Activated CD4-positive, alpha-beta T cell treated with anti-CD3 and anti-CD28 coated beads for 36 hours (primary cell): ENCODE measurements at regions not wholly inside any gene's neighbourhood (a gene's known extent, or its start where the extent isn't known, plus 50 kb on each side); places are given as distances from the start of the nearest gene placed in this dataset.

Source experiments
- ATAC-seq: fragments of 200-7000 bp; cut with Tn5 transposase; one replicate; pipeline ENCODE4 v1.10.0; 2021; ENCODE audit warnings: mild to moderate bottlenecking, moderate library complexity
- CTCF ChIA-PET: fragments of 350-600 bp; sonication (Branson Sonifier 250); formaldehyde crosslinking; loops from one replicate; lab custom pipeline; 2021; ENCODE audit warnings: antibody characterized with exemption; lab: Charles Lee
- POLR2A ChIA-PET: fragments of 350-600 bp; sonication (Branson Sonifier 250); formaldehyde crosslinking; loops from one replicate; lab custom pipeline; 2021; ENCODE audit warnings: antibody characterized with exemption, inconsistent platforms; lab: Charles Lee
- DNase-seq: peaks from one replicate; pipeline ENCODE4 v3.0.0-alpha.2; 2020
- H3K27ac Mint-ChIP-seq: one replicate; pipeline ENCODE4 v1.8.0; 2021; ENCODE audit warnings: mixed read lengths
- H3K27me3 Mint-ChIP-seq: one replicate; pipeline ENCODE4 v1.8.0; 2021; ENCODE audit warnings: mixed read lengths
- H3K36me3 Mint-ChIP-seq: one replicate; pipeline ENCODE4 v1.8.0; 2021; ENCODE audit warnings: low read depth, mixed read lengths
- H3K4me1 Mint-ChIP-seq: one replicate; pipeline ENCODE4 v1.8.0; 2021; ENCODE audit warnings: mixed read lengths
- H3K4me3 Mint-ChIP-seq: one replicate; pipeline ENCODE4 v1.8.0; 2021; ENCODE audit warnings: mild to moderate bottlenecking, moderate library complexity, mixed read lengths
- H3K9me3 Mint-ChIP-seq: one replicate; pipeline ENCODE4 v1.8.0; 2021; ENCODE audit warnings: low read depth, mixed read lengths
- intact Hi-C, 2 experiments: fragments of 100-400 bp; cut with DNase I in 1 of 2; cut with micrococcal nuclease in 1 of 2; formaldehyde crosslinking; loops; one replicate each; pipeline versions ENCODE4 v1.14.2 to v1.15.1; 2022 to 2024; cut with DNase I, micrococcal nuclease

- Mint-ChIP-seq H3K27me3 (peaks cover 6% of the 10 kb centered on the region), H3K4me1 (no peaks in the 10 kb centered on the region), H3K36me3 (no peaks in the 10 kb centered on the region), H3K4me3 (no peak overlapping the region), H3K27ac (no peak overlapping the region), H3K9me3 (no peaks in the 10 kb centered on the region)
- intact Hi-C loops, result loop anchor here in 1 of 2 experiments (10.0 kb wide), 1 partner anchor 374 kb away; no protein-coding TSS in a partner anchor
- ChIA-PET POLR2A (no interaction called here), CTCF (interaction anchor here (0.7 to 1.4 kb wide), 2 partner anchors 14 to 94 kb away, joined by 3 read pairs; no protein-coding TSS in a partner anchor)
- DNase-seq (no peak), ATAC-seq (no peak)
These were observed 164.5 kb downstream of the HERPUD2 start for GRCh38 chr7:35530124-35531109.

GRCh38 chr7:35529713-35530112 is 165.2 kb downstream of the HERPUD2 start:
- H3K4me1 Mint-ChIP-seq, result no peaks in the 10 kb centered on the region
- no peaks in the 10 kb centered on the region for H3K9me3 Mint-ChIP-seq
- no peaks in the 10 kb centered on the region for H3K36me3 Mint-ChIP-seq
- H3K27ac Mint-ChIP-seq, result no peak overlapping the region
- no peak overlapping the region for H3K4me3 Mint-ChIP-seq
- POLR2A ChIA-PET, result no interaction called here
- no peak for DNase-seq
- intact Hi-C loops, result loop anchor here in 1 of 2 experiments (10.0 kb wide), 1 partner anchor 375 kb away; no protein-coding TSS in a partner anchor
- ATAC-seq, result no peak
- CTCF ChIA-PET, result no interaction called here
- H3K27me3 Mint-ChIP-seq, result peaks cover 6% of the 10 kb centered on the region

- no peak overlapping the region for H3K27ac Mint-ChIP-seq
- no peak for ATAC-seq
- H3K36me3 Mint-ChIP-seq, result no peaks in the 10 kb centered on the region
- POLR2A ChIA-PET, result no interaction called here
- no peaks in the 10 kb centered on the region for H3K4me1 Mint-ChIP-seq
- peaks cover 10% of the 10 kb centered on the region for H3K27me3 Mint-ChIP-seq
- intact Hi-C loops, result no loop called here
- no peaks in the 10 kb centered on the region for H3K9me3 Mint-ChIP-seq
- H3K4me3 Mint-ChIP-seq, result no peak overlapping the region
- DNase-seq, result no peak
- CTCF ChIA-PET, result interaction anchor here (1.0 to 1.1 kb wide), 3 partner anchors 8 to 15 kb away, joined by 3 to 6 read pairs (median 3); no protein-coding TSS in a partner anchor
These were observed 166.5 kb downstream of the HERPUD2 start for GRCh38 chr7:35528381-35528977.

GRCh38 chr7:35526645-35527044 is 168.3 kb downstream of the HERPUD2 start:
- H3K4me3 Mint-ChIP-seq, result no peak overlapping the region
- CTCF ChIA-PET, result no interaction called here
- H3K9me3 Mint-ChIP-seq, result no peaks in the 10 kb centered on the region

DNA sequence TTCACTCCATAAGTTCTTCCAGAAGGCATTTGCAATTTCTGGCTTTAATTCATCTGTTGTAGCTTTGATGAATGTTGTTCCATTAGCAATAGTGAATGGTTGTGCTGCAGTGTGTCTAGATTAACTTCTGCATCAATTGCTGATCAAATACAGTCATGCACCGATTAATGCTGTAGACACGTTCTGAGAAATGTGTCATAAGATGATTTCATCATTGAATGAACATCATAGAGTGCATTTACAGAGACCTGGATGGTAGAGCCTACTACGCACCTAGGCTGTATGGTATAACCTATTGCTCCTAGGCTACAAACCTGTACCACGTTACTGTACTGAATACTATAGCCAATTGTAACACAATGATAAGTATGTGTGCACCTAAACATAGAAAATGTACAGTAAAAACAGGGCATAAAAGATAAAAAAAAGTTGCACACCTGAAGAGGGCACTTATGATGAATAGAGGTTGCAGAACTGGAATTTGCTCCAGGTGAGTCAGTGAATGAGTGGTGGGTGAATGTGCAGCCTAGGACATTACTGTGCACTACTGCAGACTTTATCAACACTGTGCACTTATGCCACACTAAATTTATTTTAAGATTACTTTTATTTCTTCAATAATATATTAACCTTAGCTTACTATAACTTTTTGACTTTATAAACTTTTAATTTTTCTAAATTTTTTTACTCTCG is 170.7 kb downstream of the HERPUD2 start:
- Mint-ChIP-seq H3K9me3 (no peaks in the 10 kb centered on the region), H3K27me3 (peaks cover 17% of the 10 kb centered on the region), H3K36me3 (no peaks in the 10 kb centered on the region), H3K4me1 (no peaks in the 10 kb centered on the region), H3K27ac (no peak overlapping the region), H3K4me3 (no peak overlapping the region)
- POLR2A ChIA-PET, result no interaction called here
- CTCF ChIA-PET, result no interaction called here
- DNase-seq, result no peak
- ATAC-seq, result no peak
- intact Hi-C loops, result loop anchor here in 1 of 2 experiments (5.0 kb wide), 2 partner anchors 337 to 452 kb away; no protein-coding TSS in a partner anchor

More at GRCh38 chr7:35526645-35527044, 168.3 kb downstream of the HERPUD2 start:
- no peak for DNase-seq
- no peaks in the 10 kb centered on the region for H3K4me1 Mint-ChIP-seq
- POLR2A ChIA-PET, result no interaction called here
- intact Hi-C loops, result no loop called here
- no peaks in the 10 kb centered on the region for H3K36me3 Mint-ChIP-seq
- no peak overlapping the region for H3K27ac Mint-ChIP-seq
- no peak for ATAC-seq
- H3K27me3 Mint-ChIP-seq, result peaks cover 13% of the 10 kb centered on the region

GRCh38 chr7:35523292-35523691 is 171.6 kb downstream of the HERPUD2 start:
- no peak for DNase-seq
- Mint-ChIP-seq H3K4me1 (no peaks in the 10 kb centered on the region), H3K27ac (no peak overlapping the region), H3K4me3 (no peak overlapping the region), H3K36me3 (no peaks in the 10 kb centered on the region), H3K9me3 (no peaks in the 10 kb centered on the region), H3K27me3 (peaks cover 17% of the 10 kb centered on the region)
- ATAC-seq, result no peak
- intact Hi-C loops, result loop anchor here in 1 of 2 experiments (5.0 kb wide), 2 partner anchors 336 to 451 kb away; no protein-coding TSS in a partner anchor
- CTCF ChIA-PET, result interaction anchor here (0.8 to 1.3 kb wide), 2 partner anchors 76 to 253 kb away, joined by 3 read pairs; no protein-coding TSS in a partner anchor
- POLR2A ChIA-PET, result no interaction called here

DNA sequence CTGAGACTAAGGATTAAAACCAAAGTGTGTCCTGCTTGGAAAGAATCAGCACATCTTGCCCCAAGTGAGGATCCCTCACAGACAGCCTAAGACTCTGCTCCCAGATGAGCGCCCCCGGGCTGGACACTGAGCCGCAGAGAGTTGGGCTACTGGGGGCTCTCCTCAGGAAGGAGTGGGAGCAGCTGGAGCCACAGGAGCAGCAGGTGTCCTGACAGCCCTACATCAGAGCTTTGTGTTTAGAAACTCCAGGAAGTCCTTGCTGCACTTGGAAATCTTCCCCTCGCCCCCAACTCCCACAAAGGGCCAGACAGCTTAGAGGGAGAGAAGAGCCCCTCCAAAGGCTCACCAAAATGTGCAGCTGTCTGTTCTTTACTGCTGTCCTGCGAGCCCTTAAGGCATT is 172.2 kb downstream of the HERPUD2 start:
- H3K27me3 Mint-ChIP-seq, result peaks cover 16% of the 10 kb centered on the region
- intact Hi-C loops, result loop anchor here in 1 of 2 experiments (5.0 kb wide), 2 partner anchors 335 to 450 kb away; no protein-coding TSS in a partner anchor

GRCh38 chr7:35521941-35522340 is 173.0 kb downstream of the HERPUD2 start:
- H3K4me1 Mint-ChIP-seq, result no peaks in the 10 kb centered on the region
- DNase-seq (no peak), ATAC-seq (no peak)
- POLR2A ChIA-PET, result no interaction called here
- CTCF ChIA-PET, result interaction anchor here (1.0 to 1.3 kb wide), 2 partner anchors 91 to 251 kb away, joined by 3 to 4 read pairs; no protein-coding TSS in a partner anchor
- no peak overlapping the region for H3K27ac Mint-ChIP-seq
- intact Hi-C loops, result loop anchor here in 1 of 2 experiments (5.0 kb wide), 2 partner anchors 335 to 450 kb away; no protein-coding TSS in a partner anchor
- H3K9me3 Mint-ChIP-seq, result no peaks in the 10 kb centered on the region
- H3K36me3 Mint-ChIP-seq, result no peaks in the 10 kb centered on the region
- H3K4me3 Mint-ChIP-seq, result no peak overlapping the region
- H3K27me3 Mint-ChIP-seq, result peaks cover 16% of the 10 kb centered on the region

More for the DNA sequence above, 172.2 kb downstream of the HERPUD2 start:
- ATAC-seq (no peak), DNase-seq (no peak)
- CTCF ChIA-PET, result interaction anchor here (0.8 to 1.3 kb wide), 3 partner anchors 76 to 252 kb away, joined by 3 to 4 read pairs (median 3); no protein-coding TSS in a partner anchor
- Mint-ChIP-seq H3K4me1 (no peaks in the 10 kb centered on the region), H3K36me3 (no peaks in the 10 kb centered on the region), H3K9me3 (no peaks in the 10 kb centered on the region), H3K27ac (no peak overlapping the region), H3K4me3 (no peak overlapping the region)
- POLR2A ChIA-PET, result no interaction called here

GRCh38 chr7:35520810-35521625 is 173.9 kb downstream of the HERPUD2 start:
- no peak for ATAC-seq
- Mint-ChIP-seq H3K9me3 (no peaks in the 10 kb centered on the region), H3K27me3 (peaks cover 12% of the 10 kb centered on the region), H3K36me3 (no peaks in the 10 kb centered on the region), H3K4me3 (no peak overlapping the region), H3K4me1 (no peaks in the 10 kb centered on the region), H3K27ac (no peak overlapping the region)
- POLR2A ChIA-PET, result no interaction called here
- CTCF ChIA-PET, result interaction anchor here (0.5 to 4.7 kb wide), 24 partner anchors 8 to 335 kb away, joined by 3 to 27 read pairs (median 3); no protein-coding TSS in a partner anchor
- intact Hi-C loops, result loop anchor here (1.0 to 5.0 kb wide), 3 partner anchors 96 to 449 kb away; no protein-coding TSS in a partner anchor
- DNase-seq, result no peak
